ENCODE measurements at regions not wholly inside any gene's neighbourhood (a gene's known extent, or its start where the extent isn't known, plus 50 kb on each side); places are given as distances from the start of the nearest gene placed in this dataset.

GRCh38 chr19:7400815-7401214 lies 52.1 kb downstream of the ARHGEF18 start:
- no peak for TF ChIP-seq SMARCE1 (IDR thresholded peaks at IDR 0.05; ENCODE audit: borderline replicate concordance)
- TF ChIP-seq HCFC1 (IDR thresholded peaks at IDR 0.05; ENCODE audit: low read depth, low read length), result no peak
- TF ChIP-seq TCF7 (IDR thresholded peaks at IDR 0.05; ENCODE audit: low read depth), result no peak
- no peak for TF ChIP-seq HES4 (CRISPR knock-in tag; IDR thresholded peaks at IDR 0.05; ENCODE audit: borderline replicate concordance)
- TF ChIP-seq TRIM22 (IDR thresholded peaks at IDR 0.05), result no peak
- no peak for TF ChIP-seq ZNF24 (IDR thresholded peaks at IDR 0.05)
- TF ChIP-seq ZNF207 (IDR thresholded peaks at IDR 0.05; ENCODE audit: borderline replicate concordance), result no peak
- no peak for TF ChIP-seq CBX5 (CRISPR knock-in tag; IDR thresholded peaks at IDR 0.05; ENCODE audit: borderline replicate concordance)
- no peak for TF ChIP-seq EZH2 (conservative IDR thresholded peaks at IDR 0.05; ENCODE audit: low read depth, low read length)

Data from HepG2 (cell line).